ENCODE measurements at regions not wholly inside any gene's neighbourhood (a gene's known extent, or its start where the extent isn't known, plus 50 kb on each side); places are given as distances from the start of the nearest gene placed in this dataset.
A peak's percentile ranks its signal among the peaks of the same experiment; 100 is the strongest.
"Not testable (repeated sequence)": the region's sequence is repeated elsewhere in the genome, so short reads cannot be mapped to it uniquely, and the experiment has no call there.

GRCh38 chr3:83230841-83231240 is 1469.4 kb upstream of the GBE1 start:
- no peak for TF ChIP-seq CTCF (IDR thresholded peaks at IDR 0.05)
- no peak overlapping the region for H3K27ac ChIP-seq
- intact Hi-C loops (cut with DNase I) = no loop called here
- H3K4me1 ChIP-seq = no peaks in the 10 kb centered on the region
- no peaks in the 10 kb centered on the region for H3K36me3 ChIP-seq
- no peak for ATAC-seq
- H3K4me3 ChIP-seq = no peak overlapping the region
- H3K27me3 ChIP-seq = no peaks in the 10 kb centered on the region
- H3K9me3 ChIP-seq = no peaks in the 10 kb centered on the region
- DNase-seq = no peak

DNA sequence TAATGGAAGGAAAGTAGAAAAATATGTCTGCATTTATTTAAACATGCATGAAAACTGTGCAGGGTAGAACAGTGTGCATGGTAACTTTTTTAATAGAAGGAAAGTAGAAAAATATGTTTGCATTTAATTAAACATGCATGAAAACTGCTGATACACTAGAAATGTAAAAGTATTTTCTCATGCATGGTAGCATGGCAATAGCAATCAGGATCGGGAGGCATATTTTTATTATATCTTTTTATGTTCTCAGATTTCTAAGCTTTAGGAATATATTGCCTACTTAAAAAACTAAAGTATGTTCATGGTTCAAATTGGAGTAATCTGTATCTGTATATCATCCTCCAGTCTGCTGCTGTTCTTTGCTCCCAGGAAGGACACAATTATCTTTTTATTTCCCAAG is 1468.9 kb upstream of the GBE1 start:
- intact Hi-C loops (cut with DNase I) = no loop called here
- Histone ChIP-seq H3K4me3 (no peak overlapping the region), H3K27me3 (no peaks in the 10 kb centered on the region), H3K9me3 (no peaks in the 10 kb centered on the region), H3K27ac (no peak overlapping the region), H3K4me1 (no peaks in the 10 kb centered on the region), H3K36me3 (no peaks in the 10 kb centered on the region)
- no peak for TF ChIP-seq CTCF (IDR thresholded peaks at IDR 0.05)
- ATAC-seq (no peak), DNase-seq (no peak)

- no peaks in the 10 kb centered on the region for H3K27me3 ChIP-seq
- no peaks in the 10 kb centered on the region for H3K9me3 ChIP-seq
- no peak for ATAC-seq
- no peak for DNase-seq
- no peak for TF ChIP-seq CTCF (IDR thresholded peaks at IDR 0.05)
- H3K36me3 ChIP-seq = no peaks in the 10 kb centered on the region
- no peaks in the 10 kb centered on the region for H3K4me1 ChIP-seq
- intact Hi-C loops (cut with DNase I) = no loop called here
- H3K27ac ChIP-seq = no peak overlapping the region
- no peak overlapping the region for H3K4me3 ChIP-seq
Observed at GRCh38 chr3:83226751-83227150, 1465.3 kb upstream of the GBE1 start.

- H3K27ac ChIP-seq = no peak overlapping the region
- no peaks in the 10 kb centered on the region for H3K27me3 ChIP-seq
- no peaks in the 10 kb centered on the region for H3K9me3 ChIP-seq
- H3K4me3 ChIP-seq = no peak overlapping the region
- intact Hi-C loops (cut with DNase I) = no loop called here
- DNase-seq (no peak), ATAC-seq (no peak)
- TF ChIP-seq CTCF (IDR thresholded peaks at IDR 0.05) = no peak
- no peaks in the 10 kb centered on the region for H3K36me3 ChIP-seq
- H3K4me1 ChIP-seq = no peaks in the 10 kb centered on the region
Observed at GRCh38 chr3:83224101-83224868, 1462.8 kb upstream of the GBE1 start.

DNA sequence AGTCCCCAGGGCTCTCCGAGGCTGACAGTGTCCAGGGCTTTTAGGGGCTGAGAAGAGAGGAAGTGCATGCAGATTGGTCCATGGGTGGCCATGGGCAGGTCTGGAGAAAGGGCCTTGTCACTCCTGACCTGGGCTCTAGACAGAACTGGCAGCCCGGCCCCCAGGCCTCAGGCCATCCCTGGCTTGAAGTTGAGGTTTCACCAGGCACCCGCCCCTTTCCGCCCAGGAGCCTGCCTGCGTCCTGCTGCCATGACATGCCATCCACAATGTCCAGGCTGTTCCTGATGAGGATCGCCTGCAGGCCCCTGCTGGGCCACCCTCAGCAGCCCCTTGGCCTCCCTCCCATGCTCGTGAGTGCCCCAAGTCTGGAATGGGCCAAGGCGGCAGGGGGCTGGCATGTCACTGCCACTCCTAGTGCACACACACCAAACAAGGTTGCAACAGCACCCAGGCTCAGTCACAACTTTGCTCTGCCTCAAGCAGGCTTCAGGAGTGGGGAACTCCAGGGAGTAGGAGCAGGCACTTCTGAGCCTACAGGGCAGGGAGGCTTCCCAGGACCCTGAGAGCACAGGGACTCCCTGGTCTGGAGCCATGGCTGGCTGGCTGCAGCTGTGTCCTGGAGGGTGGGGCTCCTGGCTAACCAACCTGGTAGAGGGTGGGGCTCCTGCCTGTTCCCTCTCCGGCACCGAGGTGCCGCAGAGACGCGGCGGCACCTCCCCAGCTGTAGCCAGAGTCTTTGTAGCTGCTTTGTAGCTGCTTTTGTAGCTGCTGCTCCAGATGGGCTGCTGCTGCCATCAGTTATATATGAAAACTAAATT is 1457.1 kb upstream of the GBE1 start:
- no peak overlapping the region for H3K4me3 ChIP-seq
- no peaks in the 10 kb centered on the region for H3K36me3 ChIP-seq
- ATAC-seq (no peak), DNase-seq (peak in 1 of 4 donors; percentile 66)
- H3K4me1 ChIP-seq = no peaks in the 10 kb centered on the region
- no peaks in the 10 kb centered on the region for H3K27me3 ChIP-seq
- no peak for TF ChIP-seq CTCF (IDR thresholded peaks at IDR 0.05)
- intact Hi-C loops (cut with DNase I) = no loop called here
- H3K9me3 ChIP-seq = peaks cover 0 to 6% of the 10 kb centered on the region in 2 donors
- no peak overlapping the region for H3K27ac ChIP-seq

DNA sequence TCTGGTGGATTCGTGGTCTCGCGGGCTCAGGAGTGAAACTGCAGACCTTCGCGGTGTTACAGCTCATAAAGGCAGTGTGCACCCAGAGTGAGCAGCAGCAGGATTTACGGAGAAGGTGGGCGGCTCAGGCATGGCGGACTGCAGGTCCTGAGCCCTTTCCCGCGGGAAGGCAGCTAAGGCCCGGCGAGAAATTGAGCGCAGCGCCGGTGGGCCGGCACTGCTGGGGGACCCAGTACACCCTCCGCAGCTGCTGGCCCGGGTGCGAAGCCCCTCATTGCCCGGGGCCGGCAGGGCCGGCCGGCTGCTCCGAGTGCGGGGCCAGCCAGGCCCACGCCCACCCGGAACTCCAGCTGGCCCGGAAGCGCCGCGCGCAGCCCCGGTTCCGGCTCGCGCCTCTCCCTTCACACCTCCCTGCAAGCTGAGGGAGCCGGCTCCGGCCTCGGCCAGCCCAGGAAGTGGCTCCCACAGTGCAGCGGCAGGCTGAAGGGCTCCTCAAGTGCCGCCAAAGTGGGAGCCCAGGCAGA is 1456.2 kb upstream of the GBE1 start:
- H3K9me3 ChIP-seq; H3K27me3 ChIP-seq; H3K36me3 ChIP-seq; H3K4me3 ChIP-seq; intact Hi-C loops (cut with DNase I); ATAC-seq; H3K27ac ChIP-seq; H3K4me1 ChIP-seq: not testable (repeated sequence)
- DNase-seq = peak in 1 of 4 donors; percentile 57

Measured in left lung (tissue), 4 donors.